Breast epithelium (tissue), 3 donors: ENCODE measurements at regions not wholly inside any gene's neighbourhood (a gene's known extent, or its start where the extent isn't known, plus 50 kb on each side); places are given as distances from the start of the nearest gene placed in this dataset.

Experiments
- CTCF ChIP-seq, 3 donors: fragments of 450-650 bp; IDR thresholded peaks; one replicate each; pipeline ENCODE4 v1.5.1; 2016 to 2017; ENCODE audit warnings: antibody characterized with exemption in 3 of 3, mild to moderate bottlenecking in 3 of 3, moderate library complexity in 3 of 3
- POLR2A ChIP-seq: fragments of 450-650 bp; IDR thresholded peaks from one replicate; pipeline ENCODE4 v1.6.1; 2016; ENCODE audit warnings: antibody characterized with exemption, mild to moderate bottlenecking, moderate library complexity
- POLR2AphosphoS5 ChIP-seq, 3 donors: sonication (generic); formaldehyde crosslinking; IDR thresholded peaks; one replicate each; pipeline ENCODE4 v1.6.1; 2017; ENCODE audit warnings: antibody characterized with exemption in 3 of 3

- no peak for TF ChIP-seq CTCF (IDR thresholded peaks at IDR 0.05)
- TF ChIP-seq POLR2A: no peak
- TF ChIP-seq POLR2AphosphoS5 (IDR thresholded peaks at IDR 0.05): no peak
Observed at GRCh38 chr22:22818861-22819855, 68.5 kb upstream of the IGLL5 start.
